Common myeloid progenitor, CD34-positive (primary cell): ENCODE measurements at regions not wholly inside any gene's neighbourhood (a gene's known extent, or its start where the extent isn't known, plus 50 kb on each side); places are given as distances from the start of the nearest gene placed in this dataset.
"Not testable (repeated sequence)": the region's sequence is repeated elsewhere in the genome, so short reads cannot be mapped to it uniquely, and the experiment has no call there.

Experiments
- CTCF ChIA-PET: fragments of 350-600 bp; sonication (Branson Sonifier 250); formaldehyde crosslinking; loops from one replicate; lab custom pipeline; 2021; ENCODE audit warnings: antibody characterized with exemption; lab: Charles Lee
- POLR2A ChIA-PET: fragments of 350-600 bp; sonication (Branson Sonifier 250); formaldehyde crosslinking; loops from one replicate; lab custom pipeline; 2021; ENCODE audit warnings: antibody characterized with exemption; lab: Charles Lee
- DNase-seq, 3 donors: peaks; one replicate each; pipeline versions ENCODE4 v3.0.0 to v3.0.0-alpha.2; 2013
- H3K27ac ChIP-seq, 2 experiments: 1 replicate in 1 of 2; 2 replicates in 1 of 2; pipeline ENCODE4 v1.7.0; 2013; ENCODE audit warnings: inconsistent platforms in 2 of 2, low read length in 2 of 2, mild to moderate bottlenecking in 2 of 2, low read depth in 1 of 2, moderate library complexity in 1 of 2; ENCODE audit not compliant: severe bottlenecking in 2 of 2, insufficient read depth in 1 of 2, poor library complexity in 1 of 2
- H3K27me3 ChIP-seq, 5 experiments: replicated peaks in 2 of 5; 1 replicate in 3 of 5; 2 replicates in 2 of 5; pipeline versions ENCODE4 v1.6.1 to v1.7.0; 2013; ENCODE audit warnings: low read length in 4 of 5, mild to moderate bottlenecking in 2 of 5, moderate library complexity in 2 of 5, inconsistent platforms in 1 of 5; ENCODE audit not compliant: insufficient read depth in 5 of 5, control insufficient read depth in 4 of 5
- H3K36me3 ChIP-seq, 4 experiments: 1 replicate in 2 of 4; 2 replicates in 2 of 4; pipeline versions ENCODE4 v1.6.1 to v1.7.0; 2013; ENCODE audit warnings: low read length in 3 of 4, control low read depth in 1 of 4, mild to moderate bottlenecking in 1 of 4; ENCODE audit not compliant: control insufficient read depth in 4 of 4, insufficient read depth in 4 of 4
- H3K4me1 ChIP-seq, 4 experiments: 1 replicate in 3 of 4; 2 replicates in 1 of 4; pipeline versions ENCODE4 v1.6.1 to v1.7.1; 2013; ENCODE audit warnings: low read length in 3 of 4, mild to moderate bottlenecking in 3 of 4, control low read depth in 1 of 4, inconsistent platforms in 1 of 4, moderate library complexity in 1 of 4; ENCODE audit not compliant: control insufficient read depth in 4 of 4, insufficient read depth in 4 of 4; ENCODE audit errors: control extremely low read depth in 1 of 4
- H3K4me3 ChIP-seq, 7 experiments: 1 replicate in 4 of 7; 2 replicates in 3 of 7; pipeline versions ENCODE4 v1.5.1 to v1.7.0; 2013; ENCODE audit warnings: mild to moderate bottlenecking in 7 of 7, low read length in 6 of 7, moderate library complexity in 6 of 7, inconsistent platforms in 2 of 7, low read depth in 2 of 7, control low read depth in 1 of 7; ENCODE audit not compliant: insufficient read depth in 4 of 7, control insufficient read depth in 1 of 7; ENCODE audit errors: extremely low read depth in 1 of 7
- H3K9me3 ChIP-seq, 5 experiments: 1 replicate in 4 of 5; 2 replicates in 1 of 5; pipeline versions ENCODE4 v1.6.1 to v1.7.1; 2013; ENCODE audit warnings: low read length in 4 of 5, mild to moderate bottlenecking in 2 of 5, inconsistent platforms in 1 of 5, low read depth in 1 of 5, moderate library complexity in 1 of 5; ENCODE audit not compliant: control insufficient read depth in 4 of 5, insufficient read depth in 2 of 5; ENCODE audit errors: control extremely low read depth in 1 of 5
- WGBS: methylation state at CpG from one replicate; pipeline ENCODE4 v1.1.5; 2013; ENCODE audit not compliant: insufficient coverage; 5-methylcytosine and 5-hydroxymethylcytosine counted together

DNA sequence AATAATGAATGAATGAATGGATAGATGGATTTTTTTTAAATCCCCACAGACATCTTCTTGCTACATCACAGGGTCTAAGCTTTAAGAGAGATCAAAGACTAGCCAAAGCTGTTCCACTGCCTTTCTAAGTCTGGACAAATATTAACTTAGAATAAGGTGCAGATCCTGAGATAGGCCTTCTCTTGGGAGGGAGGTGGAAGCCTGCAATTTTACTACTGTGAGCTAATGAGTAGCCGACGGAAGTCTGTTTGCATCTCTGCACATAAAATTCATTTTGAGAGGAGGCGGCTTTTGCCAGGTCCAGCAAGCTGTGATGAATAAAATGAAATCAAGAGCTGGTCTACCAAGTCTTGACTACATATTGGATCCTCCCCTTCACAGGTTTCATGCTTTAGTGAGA, 484.9 kb downstream of the TMEM38B start:
- no peaks in the 10 kb centered on the region for H3K4me1 ChIP-seq
- H3K4me3 ChIP-seq: no peak overlapping the region
- H3K27ac ChIP-seq: no peak overlapping the region
- H3K9me3 ChIP-seq: no peaks in the 10 kb centered on the region
- ChIA-PET POLR2A (no interaction called here), CTCF (no interaction called here)
- no peak for DNase-seq
- WGBS: 97% methylated on average over 3 of the region's 3 CpGs
- no peaks in the 10 kb centered on the region for H3K27me3 ChIP-seq
- H3K36me3 ChIP-seq: no peaks in the 10 kb centered on the region

DNA sequence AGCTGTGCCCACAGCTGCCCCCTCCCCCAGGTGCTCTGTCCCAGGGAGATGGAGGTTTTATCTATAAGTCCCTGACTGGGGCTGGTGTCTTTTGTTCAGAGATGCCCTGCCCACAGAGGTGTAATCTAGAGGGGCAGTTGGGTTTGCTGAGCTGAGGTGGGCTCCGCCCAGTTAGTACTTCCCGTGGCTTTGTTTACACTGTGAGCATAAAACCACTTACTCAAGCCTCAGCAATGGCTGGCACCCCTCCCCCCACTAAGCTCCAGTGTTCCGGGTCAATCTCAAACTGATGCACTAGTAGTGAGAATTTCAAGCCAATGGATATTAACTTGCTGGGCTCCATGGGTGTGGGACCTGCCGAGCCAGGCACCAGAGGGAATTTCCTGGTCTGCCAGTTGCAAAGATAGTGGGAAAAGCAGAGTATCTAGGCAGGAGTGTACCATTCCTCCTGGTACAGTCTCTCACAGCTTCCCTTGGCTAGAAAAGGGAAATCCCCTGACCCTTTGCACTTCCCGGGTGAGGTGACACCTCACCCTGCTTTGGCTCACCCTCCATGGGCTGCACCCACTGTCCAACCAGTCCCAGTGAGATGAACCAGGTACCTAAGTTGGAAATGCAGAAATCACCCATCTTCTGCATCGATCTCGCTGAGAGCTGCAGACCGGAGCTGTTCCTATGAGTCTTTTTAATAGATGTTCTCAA, 509.6 kb downstream of the TMEM38B start:
- H3K4me3 ChIP-seq, H3K36me3 ChIP-seq, H3K9me3 ChIP-seq, POLR2A ChIA-PET, H3K4me1 ChIP-seq, CTCF ChIA-PET, H3K27ac ChIP-seq, H3K27me3 ChIP-seq: not testable (repeated sequence)
- WGBS: 93% methylated on average over 3 of the region's 8 CpGs
- peak in 2 of 3 donors; percentile 17 to 57 for DNase-seq

DNA sequence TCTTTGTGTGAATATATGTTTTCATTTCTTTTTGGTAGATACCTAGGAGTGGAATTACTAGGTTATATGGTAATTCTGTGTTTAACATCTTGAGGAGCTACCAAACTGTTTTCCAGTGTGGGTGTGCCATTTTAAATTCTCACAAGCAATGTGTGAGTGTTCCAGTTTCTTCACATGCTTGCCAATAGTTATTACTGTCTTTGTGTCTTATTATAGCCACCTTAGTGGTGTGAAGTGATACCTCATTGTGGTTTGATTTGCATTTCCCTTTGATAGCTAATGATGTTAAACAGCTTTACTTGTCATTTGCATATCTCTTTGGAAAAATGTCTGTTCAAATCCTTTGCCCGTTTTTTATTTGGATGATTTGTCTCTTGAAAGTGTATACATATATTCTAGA, 513.0 kb downstream of the TMEM38B start:
- H3K36me3 ChIP-seq: no peaks in the 10 kb centered on the region
- peaks cover 0 to 3% (median 0%) of the 10 kb centered on the region in 5 experiments for H3K9me3 ChIP-seq
- CTCF ChIA-PET: no interaction called here
- POLR2A ChIA-PET: no interaction called here
- DNase-seq: no peak
- H3K27ac ChIP-seq: no peak overlapping the region
- H3K4me3 ChIP-seq: no peak overlapping the region
- no CpG with 5 or more reads among the region's 1 CpG for WGBS
- H3K27me3 ChIP-seq: no peaks in the 10 kb centered on the region
- no peaks in the 10 kb centered on the region for H3K4me1 ChIP-seq

DNA sequence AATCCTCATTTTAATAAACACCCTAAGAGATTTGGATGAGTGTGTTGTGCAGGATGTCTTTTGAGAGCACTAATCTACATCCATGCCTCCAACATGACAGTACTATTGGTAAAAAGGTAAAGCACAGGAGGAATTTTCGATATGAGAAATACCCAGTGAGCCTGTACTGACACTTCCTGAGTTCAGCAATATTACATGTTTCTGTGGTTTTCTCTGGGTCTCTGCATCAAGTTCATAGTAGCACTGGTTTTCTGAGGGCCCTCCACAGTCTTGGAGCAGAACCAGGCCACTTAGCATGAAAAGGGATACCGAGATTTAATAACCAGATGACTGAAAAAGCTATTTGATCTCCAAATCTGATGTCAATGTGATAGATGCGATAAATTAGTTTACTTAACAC, 524.1 kb downstream of the TMEM38B start:
- WGBS: 0% methylated on average over 1 of the region's 3 CpGs
- Histone ChIP-seq H3K36me3 (no peaks in the 10 kb centered on the region), H3K9me3 (no peaks in the 10 kb centered on the region), H3K27me3 (no peaks in the 10 kb centered on the region), H3K4me3 (no peak overlapping the region), H3K4me1 (peaks cover 0 to 5% (median 0%) of the 10 kb centered on the region in 4 experiments), H3K27ac (no peak overlapping the region)
- CTCF ChIA-PET: interaction anchor here (1.0 kb wide), 1 partner anchor 10 kb away, joined by 3 read pairs; no protein-coding TSS in a partner anchor
- peak in 1 of 3 donors; percentile 5 for DNase-seq
- POLR2A ChIA-PET: no interaction called here

DNA sequence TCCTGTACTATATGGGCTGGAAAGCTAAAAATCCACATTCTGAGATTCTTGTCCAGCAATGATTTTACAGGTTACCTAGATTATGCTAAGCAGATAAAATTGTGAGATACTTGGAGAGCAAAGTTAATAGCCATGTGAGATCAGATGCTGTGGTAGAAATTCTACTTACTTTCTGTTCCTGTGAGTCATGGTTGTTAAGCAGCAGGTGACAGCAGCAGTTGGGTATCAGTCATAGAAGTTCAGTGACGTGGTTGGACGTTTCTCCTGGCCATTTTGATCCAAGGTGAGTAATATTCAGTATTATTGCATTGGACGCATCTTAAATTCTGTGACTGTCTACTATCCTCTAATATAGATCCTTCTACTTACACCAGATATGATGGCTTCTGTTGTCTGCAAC, 524.5 kb downstream of the TMEM38B start:
- no peaks in the 10 kb centered on the region for H3K27me3 ChIP-seq
- no peak overlapping the region for H3K4me3 ChIP-seq
- no peak overlapping the region for H3K27ac ChIP-seq
- ChIA-PET POLR2A (no interaction called here), CTCF (interaction anchor here (1.0 kb wide), 1 partner anchor 10 kb away, joined by 3 read pairs; no protein-coding TSS in a partner anchor)
- no peaks in the 10 kb centered on the region for H3K36me3 ChIP-seq
- peaks cover 0 to 5% (median 0%) of the 10 kb centered on the region in 4 experiments for H3K4me1 ChIP-seq
- no peaks in the 10 kb centered on the region for H3K9me3 ChIP-seq
- WGBS: no CpG with 5 or more reads among the region's 3 CpGs
- peak in 2 of 3 donors; percentile 14 to 26 for DNase-seq

DNA sequence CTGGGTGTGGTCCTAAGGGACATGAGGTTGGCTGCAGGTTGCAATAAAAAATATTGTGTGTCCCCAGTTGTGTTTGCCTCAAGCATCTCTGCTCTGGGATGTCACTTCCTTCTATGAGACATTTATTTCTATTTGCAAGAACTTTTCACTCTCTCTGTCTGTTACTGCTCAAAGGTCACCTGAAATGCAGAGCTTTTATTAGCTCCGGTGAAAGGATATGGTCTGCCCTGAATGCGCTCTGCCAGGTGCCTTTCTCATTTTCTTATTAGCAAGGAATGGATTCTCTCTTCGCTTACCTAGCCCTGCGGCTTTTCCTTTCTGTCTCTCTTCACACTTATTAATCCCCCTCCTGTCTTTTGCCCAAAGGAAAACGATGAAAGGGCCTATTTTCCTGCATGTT, 526.1 kb downstream of the TMEM38B start:
- Histone ChIP-seq H3K36me3 (no peaks in the 10 kb centered on the region), H3K4me1 (peaks cover 0 to 5% (median 0%) of the 10 kb centered on the region in 4 experiments), H3K4me3 (no peak overlapping the region), H3K27me3 (no peaks in the 10 kb centered on the region), H3K27ac (no peak overlapping the region), H3K9me3 (no peaks in the 10 kb centered on the region)
- POLR2A ChIA-PET: no interaction called here
- CTCF ChIA-PET: no interaction called here
- DNase-seq: no peak
- WGBS: 96% methylated on average over 3 of the region's 5 CpGs

DNA sequence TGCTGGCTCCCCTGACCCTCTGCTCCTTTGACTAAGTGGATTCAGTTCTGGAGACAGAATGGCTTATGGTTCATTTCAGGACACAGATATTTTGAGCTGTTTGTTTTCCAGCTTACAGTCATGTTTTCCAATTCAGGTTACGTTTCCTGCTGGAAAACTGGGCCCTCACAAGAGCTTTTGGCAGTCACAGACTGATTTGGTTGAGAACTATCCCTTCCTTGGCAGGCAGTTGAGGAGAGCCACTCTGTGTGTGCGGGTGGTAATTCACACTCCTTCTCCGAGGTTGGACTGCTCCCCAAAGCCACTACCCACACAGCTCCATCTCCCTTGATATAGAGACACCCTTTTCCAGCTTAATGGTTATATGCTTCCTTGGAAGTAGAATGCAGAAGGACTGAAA, 534.5 kb downstream of the TMEM38B start:
- DNase-seq: no peak
- 100% methylated on average over 2 of the region's 3 CpGs for WGBS
- Histone ChIP-seq H3K4me1 (no peaks in the 10 kb centered on the region), H3K4me3 (no peak overlapping the region), H3K27ac (no peak overlapping the region), H3K36me3 (no peaks in the 10 kb centered on the region), H3K27me3 (peaks cover 0 to 2% (median 0%) of the 10 kb centered on the region in 5 experiments), H3K9me3 (peaks cover 0 to 3% (median 0%) of the 10 kb centered on the region in 5 experiments)
- POLR2A ChIA-PET: no interaction called here
- CTCF ChIA-PET: interaction anchor here (0.6 to 1.3 kb wide), 3 partner anchors 11 to 198 kb away, joined by 3 read pairs; no protein-coding TSS in a partner anchor
